WTC11 (cell line): ENCODE measurements at regions not wholly inside any gene's neighbourhood (a gene's known extent, or its start where the extent isn't known, plus 50 kb on each side); places are given as distances from the start of the nearest gene placed in this dataset.

Experiments used
- ATAC-seq: fragments of 200-7000 bp; cut with Tn5 transposase; 2 replicates; pipeline ENCODE4 v1.10.0; 2021; ENCODE audit warnings: mild to moderate bottlenecking, moderate library complexity
- CTCF ChIA-PET: fragments of 300-600 bp; sonication (Branson Sonifier 250); formaldehyde crosslinking; loops from one replicate; lab custom pipeline; 2021; ENCODE audit warnings: antibody characterized with exemption; lab: Charles Lee
- POLR2A ChIA-PET: fragments of 350-600 bp; sonication (Branson Sonifier 250); formaldehyde crosslinking; loops from one replicate; lab custom pipeline; 2021; ENCODE audit warnings: antibody characterized with exemption; lab: Charles Lee
- DNase-seq: peaks from one replicate; pipeline ENCODE4 v3.0.0; 2021; ENCODE audit warnings: low spot score
- H3K27ac Mint-ChIP-seq: 2 replicates; pipeline ENCODE4 v1.8.0; 2021; ENCODE audit warnings: mixed read lengths
- H3K27me3 Mint-ChIP-seq: 2 replicates; pipeline ENCODE4 v1.8.0; 2021; ENCODE audit warnings: low read depth, mild to moderate bottlenecking, moderate library complexity, mixed read lengths
- H3K36me3 Mint-ChIP-seq: 2 replicates; pipeline ENCODE4 v1.8.0; 2021; ENCODE audit warnings: mixed read lengths
- H3K4me1 Mint-ChIP-seq: 2 replicates; pipeline ENCODE4 v1.8.0; 2022; ENCODE audit warnings: mixed read lengths
- H3K4me3 Mint-ChIP-seq: 2 replicates; pipeline ENCODE4 v1.8.0; 2021; ENCODE audit warnings: mild to moderate bottlenecking, moderate library complexity, mixed read lengths
- H3K9me3 Mint-ChIP-seq: 2 replicates; pipeline ENCODE4 v1.8.0; 2021; ENCODE audit warnings: mixed read lengths
- CREM ChIP-seq: sonication (generic); formaldehyde crosslinking; IDR thresholded peaks from 2 replicates; pipeline ENCODE4 v1.8.1; 2022; ENCODE audit warnings: mild to moderate bottlenecking, missing genetic modification reagents, moderate library complexity
- E2F5 ChIP-seq: sonication (generic); formaldehyde crosslinking; IDR thresholded peaks from 2 replicates; pipeline ENCODE4 v1.8.1; 2022; ENCODE audit warnings: mild to moderate bottlenecking, moderate library complexity, missing genetic modification reagents
- FOXK1 ChIP-seq: sonication (generic); formaldehyde crosslinking; IDR thresholded peaks from 2 replicates; pipeline ENCODE4 v1.8.0; 2022; ENCODE audit warnings: mild to moderate bottlenecking, moderate library complexity, missing genetic modification reagents
- HMGA2 ChIP-seq: fragments of 250-450 bp; sonication (Bioruptor Pico); IDR thresholded peaks from 2 replicates; pipeline ENCODE4 v1.4.0; 2021; ENCODE audit warnings: mild to moderate bottlenecking, moderate library complexity
- IRF2 ChIP-seq: sonication (generic); formaldehyde crosslinking; IDR thresholded peaks from 2 replicates; pipeline ENCODE4 v1.8.0; 2022; ENCODE audit warnings: low read depth, missing genetic modification reagents, borderline replicate concordance
- JUN ChIP-seq: sonication (generic); formaldehyde crosslinking; IDR thresholded peaks from 2 replicates; pipeline ENCODE4 v1.8.0; 2023; ENCODE audit warnings: mild to moderate bottlenecking, missing genetic modification reagents
- NFATC4 ChIP-seq: fragments of 250-450 bp; sonication (Bioruptor Pico); IDR thresholded peaks from 2 replicates; pipeline ENCODE4 v1.9.0; 2021; ENCODE audit warnings: mild to moderate bottlenecking
- NFE2L1 ChIP-seq: sonication (generic); formaldehyde crosslinking; IDR thresholded peaks from 2 replicates; pipeline ENCODE4 v1.8.1; 2023; ENCODE audit warnings: missing genetic modification reagents
- NR1H2 ChIP-seq: sonication (generic); formaldehyde crosslinking; IDR thresholded peaks from 2 replicates; pipeline ENCODE4 v1.9.0; 2021; ENCODE audit warnings: mild to moderate bottlenecking, moderate library complexity, missing genetic modification reagents
- PREB ChIP-seq: sonication (generic); formaldehyde crosslinking; IDR thresholded peaks from 2 replicates; pipeline ENCODE4 v1.8.1; 2022; ENCODE audit warnings: mild to moderate bottlenecking, missing genetic modification reagents, moderate library complexity, borderline replicate concordance
- PRRX2 ChIP-seq: fragments of 250-450 bp; sonication (Bioruptor Pico); IDR thresholded peaks from 2 replicates; pipeline ENCODE4 v1.8.0; 2021; ENCODE audit warnings: mild to moderate bottlenecking
- RORB ChIP-seq: fragments of 250-450 bp; sonication (Bioruptor Pico); IDR thresholded peaks from 2 replicates; pipeline ENCODE4 v1.9.0; 2021; ENCODE audit warnings: mild to moderate bottlenecking
- SMAD3 ChIP-seq: sonication (generic); formaldehyde crosslinking; IDR thresholded peaks from 2 replicates; pipeline ENCODE4 v1.8.0; 2022; ENCODE audit warnings: missing genetic modification reagents, mild to moderate bottlenecking, borderline replicate concordance
- SOX15 ChIP-seq: fragments of 250-450 bp; sonication (Bioruptor Pico); IDR thresholded peaks from 2 replicates; pipeline ENCODE4 v1.9.0; 2021; ENCODE audit warnings: mild to moderate bottlenecking
- STAT6 ChIP-seq: sonication (generic); formaldehyde crosslinking; conservative IDR thresholded peaks from 2 replicates; pipeline ENCODE4 v1.8.1; 2023; ENCODE audit warnings: mild to moderate bottlenecking, low read depth, missing genetic modification reagents, moderate library complexity
- ZMAT4 ChIP-seq: fragments of 250-450 bp; sonication (Bioruptor Pico); IDR thresholded peaks from 2 replicates; pipeline ENCODE4 v1.9.0; 2021; ENCODE audit warnings: mild to moderate bottlenecking
- ZNF121 ChIP-seq: sonication (generic); formaldehyde crosslinking; IDR thresholded peaks from 2 replicates; pipeline ENCODE4 v1.8.0; 2023; ENCODE audit warnings: missing genetic modification reagents
- ZNF219 ChIP-seq: sonication (generic); formaldehyde crosslinking; IDR thresholded peaks from 2 replicates; pipeline ENCODE4 v1.8.0; 2023; ENCODE audit warnings: missing genetic modification reagents, mild to moderate bottlenecking, borderline replicate concordance
- ZNF317 ChIP-seq: sonication (generic); formaldehyde crosslinking; IDR thresholded peaks from 2 replicates; pipeline ENCODE4 v1.8.1; 2023; ENCODE audit warnings: low read depth, mild to moderate bottlenecking, moderate library complexity, missing genetic modification reagents, borderline replicate concordance
- ZNF671 ChIP-seq: fragments of 250-450 bp; sonication (Bioruptor Pico); IDR thresholded peaks from 2 replicates; pipeline ENCODE4 v1.8.0; 2021; ENCODE audit warnings: mild to moderate bottlenecking
- TF ChIP-seq, protein P1 (sequence below): sonication (generic); formaldehyde crosslinking; conservative IDR thresholded peaks from 2 replicates; pipeline ENCODE4 v1.8.1; 2022; ENCODE audit warnings: mild to moderate bottlenecking, missing genetic modification reagents
- TF ChIP-seq, protein P2 (sequence below): sonication (generic); formaldehyde crosslinking; IDR thresholded peaks from 2 replicates; pipeline ENCODE4 v1.8.1; 2023; ENCODE audit warnings: mild to moderate bottlenecking, missing genetic modification reagents
- TF ChIP-seq, protein P3 (sequence below): sonication (generic); formaldehyde crosslinking; IDR thresholded peaks from 2 replicates; pipeline ENCODE4 v1.8.1; 2023; ENCODE audit warnings: mild to moderate bottlenecking, missing genetic modification reagents, moderate library complexity
- TF ChIP-seq, protein P4 (sequence below): sonication (generic); formaldehyde crosslinking; IDR thresholded peaks from 2 replicates; pipeline ENCODE4 v1.8.0; 2022; ENCODE audit warnings: mild to moderate bottlenecking, missing genetic modification reagents
- TF ChIP-seq, protein P5 (sequence below): fragments of 250-450 bp; sonication (Bioruptor Pico); IDR thresholded peaks from 2 replicates; pipeline ENCODE4 v1.9.0; 2021; ENCODE audit warnings: mild to moderate bottlenecking

GRCh38 chr3:105959851-105960250, 91.0 kb upstream of the CBLB start:
- DNase-seq = no peak
- no peak overlapping the region for H3K4me3 Mint-ChIP-seq
- no peaks in the 10 kb centered on the region for H3K36me3 Mint-ChIP-seq
- TF ChIP-seq SOX15 (CRISPR knock-in tag) = no peak
- TF ChIP-seq, protein P1, sequence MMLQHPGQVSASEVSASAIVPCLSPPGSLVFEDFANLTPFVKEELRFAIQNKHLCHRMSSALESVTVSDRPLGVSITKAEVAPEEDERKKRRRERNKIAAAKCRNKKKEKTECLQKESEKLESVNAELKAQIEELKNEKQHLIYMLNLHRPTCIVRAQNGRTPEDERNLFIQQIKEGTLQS (CRISPR knock-in tag) = no peak
- no peak for TF ChIP-seq ZMAT4 (CRISPR knock-in tag)
- no peak for TF ChIP-seq IRF2
- TF ChIP-seq CREM = no peak
- no peak for TF ChIP-seq ZNF219 (CRISPR knock-in tag)
- no peak for TF ChIP-seq NFATC4 (CRISPR knock-in tag)
- no peak for TF ChIP-seq ZNF121 (CRISPR knock-in tag)
- no peak for TF ChIP-seq RORB
- TF ChIP-seq NR1H2 = no peak
- no peak for TF ChIP-seq NFE2L1 (CRISPR knock-in tag)
- TF ChIP-seq, protein P2, sequence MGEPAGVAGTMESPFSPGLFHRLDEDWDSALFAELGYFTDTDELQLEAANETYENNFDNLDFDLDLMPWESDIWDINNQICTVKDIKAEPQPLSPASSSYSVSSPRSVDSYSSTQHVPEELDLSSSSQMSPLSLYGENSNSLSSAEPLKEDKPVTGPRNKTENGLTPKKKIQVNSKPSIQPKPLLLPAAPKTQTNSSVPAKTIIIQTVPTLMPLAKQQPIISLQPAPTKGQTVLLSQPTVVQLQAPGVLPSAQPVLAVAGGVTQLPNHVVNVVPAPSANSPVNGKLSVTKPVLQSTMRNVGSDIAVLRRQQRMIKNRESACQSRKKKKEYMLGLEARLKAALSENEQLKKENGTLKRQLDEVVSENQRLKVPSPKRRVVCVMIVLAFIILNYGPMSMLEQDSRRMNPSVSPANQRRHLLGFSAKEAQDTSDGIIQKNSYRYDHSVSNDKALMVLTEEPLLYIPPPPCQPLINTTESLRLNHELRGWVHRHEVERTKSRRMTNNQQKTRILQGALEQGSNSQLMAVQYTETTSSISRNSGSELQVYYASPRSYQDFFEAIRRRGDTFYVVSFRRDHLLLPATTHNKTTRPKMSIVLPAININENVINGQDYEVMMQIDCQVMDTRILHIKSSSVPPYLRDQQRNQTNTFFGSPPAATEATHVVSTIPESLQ (CRISPR knock-in tag) = no peak
- TF ChIP-seq FOXK1 = no peak
- ATAC-seq = no peak
- POLR2A ChIA-PET = no interaction called here
- H3K27ac Mint-ChIP-seq = no peak overlapping the region
- no peaks in the 10 kb centered on the region for H3K27me3 Mint-ChIP-seq
- H3K4me1 Mint-ChIP-seq = peaks cover 6% of the 10 kb centered on the region; the same call in 1 of the 2 replicates
- CTCF ChIA-PET = interaction anchor here (0.6 kb wide), 1 partner anchor 262 kb away, joined by 3 read pairs; no protein-coding TSS in a partner anchor
- peaks cover 6% of the 10 kb centered on the region; the same call in 1 of the 2 replicates for H3K9me3 Mint-ChIP-seq

GRCh38 chr3:105960381-105960780, 91.6 kb upstream of the CBLB start:
- Mint-ChIP-seq H3K27me3 (no peaks in the 10 kb centered on the region), H3K9me3 (peaks cover 6% of the 10 kb centered on the region; the same call in 1 of the 2 replicates), H3K27ac (no peak overlapping the region), H3K36me3 (no peaks in the 10 kb centered on the region), H3K4me3 (no peak overlapping the region), H3K4me1 (peaks cover 8% of the 10 kb centered on the region; the same call in 1 of the 2 replicates)
- ATAC-seq (no peak), DNase-seq (no peak)
- POLR2A ChIA-PET = no interaction called here
- no peak for TF ChIP-seq PREB
- TF ChIP-seq PRRX2 (CRISPR knock-in tag) = no peak
- no peak for TF ChIP-seq STAT6 (CRISPR knock-in tag)
- TF ChIP-seq, protein P3, sequence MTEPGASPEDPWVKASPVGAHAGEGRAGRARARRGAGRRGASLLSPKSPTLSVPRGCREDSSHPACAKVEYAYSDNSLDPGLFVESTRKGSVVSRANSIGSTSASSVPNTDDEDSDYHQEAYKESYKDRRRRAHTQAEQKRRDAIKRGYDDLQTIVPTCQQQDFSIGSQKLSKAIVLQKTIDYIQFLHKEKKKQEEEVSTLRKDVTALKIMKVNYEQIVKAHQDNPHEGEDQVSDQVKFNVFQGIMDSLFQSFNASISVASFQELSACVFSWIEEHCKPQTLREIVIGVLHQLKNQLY (CRISPR knock-in tag) = no peak
- TF ChIP-seq ZNF671 = no peak
- TF ChIP-seq E2F5 = no peak
- TF ChIP-seq, protein P4, sequence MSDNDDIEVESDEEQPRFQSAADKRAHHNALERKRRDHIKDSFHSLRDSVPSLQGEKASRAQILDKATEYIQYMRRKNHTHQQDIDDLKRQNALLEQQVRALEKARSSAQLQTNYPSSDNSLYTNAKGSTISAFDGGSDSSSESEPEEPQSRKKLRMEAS (CRISPR knock-in tag) = no peak
- TF ChIP-seq SMAD3 (CRISPR knock-in tag) = no peak
- TF ChIP-seq JUN (CRISPR knock-in tag) = no peak
- TF ChIP-seq CREM = no peak
- TF ChIP-seq, protein P5, sequence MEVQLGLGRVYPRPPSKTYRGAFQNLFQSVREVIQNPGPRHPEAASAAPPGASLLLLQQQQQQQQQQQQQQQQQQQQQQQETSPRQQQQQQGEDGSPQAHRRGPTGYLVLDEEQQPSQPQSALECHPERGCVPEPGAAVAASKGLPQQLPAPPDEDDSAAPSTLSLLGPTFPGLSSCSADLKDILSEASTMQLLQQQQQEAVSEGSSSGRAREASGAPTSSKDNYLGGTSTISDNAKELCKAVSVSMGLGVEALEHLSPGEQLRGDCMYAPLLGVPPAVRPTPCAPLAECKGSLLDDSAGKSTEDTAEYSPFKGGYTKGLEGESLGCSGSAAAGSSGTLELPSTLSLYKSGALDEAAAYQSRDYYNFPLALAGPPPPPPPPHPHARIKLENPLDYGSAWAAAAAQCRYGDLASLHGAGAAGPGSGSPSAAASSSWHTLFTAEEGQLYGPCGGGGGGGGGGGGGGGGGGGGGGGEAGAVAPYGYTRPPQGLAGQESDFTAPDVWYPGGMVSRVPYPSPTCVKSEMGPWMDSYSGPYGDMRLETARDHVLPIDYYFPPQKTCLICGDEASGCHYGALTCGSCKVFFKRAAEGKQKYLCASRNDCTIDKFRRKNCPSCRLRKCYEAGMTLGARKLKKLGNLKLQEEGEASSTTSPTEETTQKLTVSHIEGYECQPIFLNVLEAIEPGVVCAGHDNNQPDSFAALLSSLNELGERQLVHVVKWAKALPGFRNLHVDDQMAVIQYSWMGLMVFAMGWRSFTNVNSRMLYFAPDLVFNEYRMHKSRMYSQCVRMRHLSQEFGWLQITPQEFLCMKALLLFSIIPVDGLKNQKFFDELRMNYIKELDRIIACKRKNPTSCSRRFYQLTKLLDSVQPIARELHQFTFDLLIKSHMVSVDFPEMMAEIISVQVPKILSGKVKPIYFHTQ = no peak
- TF ChIP-seq ZNF317 = no peak
- no peak for TF ChIP-seq HMGA2
- CTCF ChIA-PET = no interaction called here
